GM21360 (cell line): ENCODE measurements at regions not wholly inside any gene's neighbourhood (a gene's known extent, or its start where the extent isn't known, plus 50 kb on each side); places are given as distances from the start of the nearest gene placed in this dataset.
"Not testable (repeated sequence)": the region's sequence is repeated elsewhere in the genome, so short reads cannot be mapped to it uniquely, and the experiment has no call there.

ENCODE experiments used
- ATAC-seq: cut with Tn5 transposase; IDR thresholded peaks from one replicate; pipeline ENCODE4 v1.9.1; 2021; ENCODE audit warnings: mild to moderate bottlenecking, moderate library complexity; ENCODE audit not compliant: unreplicated experiment

GRCh38 chrX:151042842-151043241 is 59.7 kb downstream of the HMGB3 start:
- no peak for ATAC-seq

- not testable (repeated sequence) for ATAC-seq
Observed at GRCh38 chrX:151066373-151066772, 83.2 kb downstream of the HMGB3 start.

GRCh38 chrX:151073767-151074166 is 90.6 kb downstream of the HMGB3 start:
- ATAC-seq: no peak

GRCh38 chrX:151081016-151081415 is 95.4 kb upstream of the GPR50 start:
- no peak for ATAC-seq

- ATAC-seq: peak; percentile 92
Observed at GRCh38 chrX:151082077-151082948, 94.1 kb upstream of the GPR50 start.

- no peak for ATAC-seq
Observed at GRCh38 chrX:151084454-151084853, 91.9 kb upstream of the GPR50 start.

- no peak for ATAC-seq
Observed at GRCh38 chrX:151085207-151085606, 91.2 kb upstream of the GPR50 start.

GRCh38 chrX:151088221-151088620 is 88.2 kb upstream of the GPR50 start:
- no peak for ATAC-seq

GRCh38 chrX:151099001-151099400 is 77.4 kb upstream of the GPR50 start:
- no peak for ATAC-seq

GRCh38 chrX:151100799-151101198 is 75.6 kb upstream of the GPR50 start:
- no peak for ATAC-seq

GRCh38 chrX:151113200-151113599 is 63.2 kb upstream of the GPR50 start:
- not testable (repeated sequence) for ATAC-seq
